GM12878 (cell line): ENCODE measurements at regions not wholly inside any gene's neighbourhood (a gene's known extent, or its start where the extent isn't known, plus 50 kb on each side); places are given as distances from the start of the nearest gene placed in this dataset.

Experiments used
- ATAC-seq: fragments of 200-7000 bp; cut with Tn5 transposase; 3 replicates; pipeline ENCODE4 v1.9.1; 2020; ENCODE audit warnings: mild to moderate bottlenecking, moderate library complexity
- BruUV-seq: library from RNA; stranded (reverse); fragments of 400-500 nt; replicated peaks from 2 replicates; lab custom pipeline; 2021; lab: Mats Ljungman, UMichigan
- CTCF ChIA-PET: fragments of 300-600 bp; sonication (Branson Sonifier 250); formaldehyde crosslinking; extraction: SDS; loops from one replicate; lab custom pipeline; 2021; ENCODE audit warnings: inconsistent platforms; lab: Yijun Ruan, JAX
- POLR2A ChIA-PET: fragments of 350-600 bp; formaldehyde crosslinking; extraction: SDS; loops from one replicate; lab custom pipeline; 2021; ENCODE audit warnings: inconsistent platforms; lab: Charles Lee
- RAD21 ChIA-PET: fragments of 300-600 bp; sonication (Branson Sonifier 250); formaldehyde crosslinking; loops from one replicate; lab custom pipeline; 2023; ENCODE audit warnings: antibody characterized with exemption; ENCODE audit not compliant: unreplicated experiment; lab: Charles Lee
- SMC1A ChIA-PET: fragments of 300-600 bp; sonication (Branson Sonifier 250); formaldehyde crosslinking; loops from one replicate; lab custom pipeline; 2023; ENCODE audit not compliant: unreplicated experiment, uncharacterized antibody; lab: Charles Lee
- DNase-seq: peaks from one replicate; pipeline ENCODE4 v3.0.0-alpha.2; 2011; ENCODE audit warnings: low read depth, low spot score
- FAIRE-seq: peaks from 3 replicates; lab custom pipeline; 2011; peaks lifted over from hg19 to GRCh38; lab: Jason Lieb, UNC
- H2AFZ ChIP-seq: 2 replicates; pipeline ENCODE4 v1.6.0; 2011; ENCODE audit warnings: low read depth, low read length, control low read depth; ENCODE audit not compliant: control insufficient read depth
- H3K27ac ChIP-seq: 2 replicates; pipeline ENCODE4 v1.5.1; 2011; ENCODE audit warnings: control low read depth; ENCODE audit not compliant: control insufficient read depth, insufficient read depth
- H3K27me3 ChIP-seq, 2 experiments: replicated peaks in 1 of 2; 2 replicates each; pipeline versions ENCODE4 v1.6.0 to v1.6.1; 2011; ENCODE audit warnings: low read length in 1 of 2; ENCODE audit not compliant: control insufficient read depth in 2 of 2, insufficient read depth in 2 of 2
- H3K36me3 ChIP-seq, 2 experiments: 2 replicates each; pipeline ENCODE4 v1.5.1; 2011; ENCODE audit warnings: low read length in 1 of 2; ENCODE audit not compliant: control insufficient read depth in 2 of 2, insufficient read depth in 2 of 2
- H3K4me1 ChIP-seq: 2 replicates; pipeline ENCODE4 v1.6.1; 2011; ENCODE audit warnings: mild to moderate bottlenecking, low read length, moderate library complexity, mixed read lengths; ENCODE audit not compliant: control insufficient read depth, insufficient read depth
- H3K4me2 ChIP-seq: 2 replicates; pipeline ENCODE4 v1.6.0; 2011; ENCODE audit warnings: control low read depth; ENCODE audit not compliant: control insufficient read depth, insufficient read depth
- H3K4me3 ChIP-seq: fragments of 200-600 bp; sonication (generic); 2 replicates; pipeline ENCODE4 v1.5.1; 2016
- H3K79me2 ChIP-seq: 2 replicates; pipeline ENCODE4 v1.6.0; 2011; ENCODE audit warnings: low read length; ENCODE audit not compliant: control insufficient read depth, insufficient read depth
- H3K9ac ChIP-seq: 2 replicates; pipeline ENCODE4 v1.8.0; 2011; ENCODE audit warnings: low read length, control low read depth, mixed read lengths; ENCODE audit not compliant: control insufficient read depth, insufficient read depth
- H3K9me3 ChIP-seq: replicated peaks from 3 replicates; pipeline ENCODE4 v1.5.1; 2011; ENCODE audit warnings: mild to moderate bottlenecking, low read length; ENCODE audit not compliant: control insufficient read depth, insufficient read depth
- H4K20me1 ChIP-seq: 2 replicates; pipeline ENCODE4 v1.6.0; 2011; ENCODE audit not compliant: control insufficient read depth, insufficient read depth
- POLR2A ChIP-seq: IDR thresholded peaks from 2 replicates; pipeline ENCODE4 v1.6.1; 2011; ENCODE audit warnings: low read depth, mild to moderate bottlenecking, low read length
- RAD21 ChIP-seq: IDR thresholded peaks from 2 replicates; pipeline ENCODE4 v1.6.1; 2011; ENCODE audit warnings: mild to moderate bottlenecking, low read depth, low read length, moderate library complexity; ENCODE audit not compliant: insufficient read depth
- ZBTB33 ChIP-seq: fragments of 450-650 bp; IDR thresholded peaks from 2 replicates; pipeline ENCODE4 v1.6.1; 2017; ENCODE audit warnings: mild to moderate bottlenecking
- WGBS: methylation state at CpG from one replicate; pipeline ENCODE4 v1.1.6; 2016; ENCODE audit warnings: low lambda C conversion rate; ENCODE audit not compliant: insufficient replicate concordance, insufficient coverage; ENCODE audit errors: missing lambda C conversion rate; 5-methylcytosine and 5-hydroxymethylcytosine counted together
- in situ Hi-C: fragments of 300-500 bp; cut with MboI; formaldehyde crosslinking; loops from 9 replicates; pipeline ENCODE4 v1.14.3; 2018; ENCODE audit warnings: mixed read lengths
- intact Hi-C: fragments of 100-400 bp; cut with micrococcal nuclease; formaldehyde crosslinking; loops from one replicate; pipeline ENCODE4 v1.14.2; 2022; ENCODE audit not compliant: unreplicated experiment
- TF ChIP-seq, protein P1 (sequence below): fragments of 450-650 bp; IDR thresholded peaks from 2 replicates; pipeline ENCODE4 v1.6.1; 2017; ENCODE audit warnings: antibody characterized with exemption, mild to moderate bottlenecking, moderate library complexity
- TF ChIP-seq, protein P2 (sequence below): IDR thresholded peaks from 2 replicates; pipeline ENCODE4 v1.6.1; 2011; ENCODE audit warnings: low read depth, mild to moderate bottlenecking, low read length, moderate library complexity, borderline replicate concordance; ENCODE audit errors: extremely low read depth

DNA sequence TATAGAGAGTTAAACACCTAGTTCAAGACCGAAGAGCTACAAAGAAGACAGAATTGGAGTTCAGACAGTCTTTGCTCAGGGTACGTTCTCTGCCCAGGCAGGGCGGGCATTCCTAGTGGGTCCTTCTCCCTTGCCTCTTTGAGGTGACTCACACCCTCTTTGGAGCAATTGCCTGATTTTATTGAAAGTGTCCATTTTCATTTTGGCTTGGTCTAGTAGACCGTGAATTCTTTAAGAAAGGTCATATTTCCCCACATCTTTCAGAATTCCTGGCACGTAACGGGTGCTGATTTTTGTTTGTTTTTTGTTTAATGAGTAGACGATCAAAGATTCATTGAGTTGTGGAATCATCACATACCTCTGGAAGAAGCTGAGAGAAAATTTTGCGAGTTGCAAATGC, 871.5 kb downstream of the RNF144A start:
- Histone ChIP-seq H3K79me2 (no peaks in the 10 kb centered on the region), H4K20me1 (no peaks in the 10 kb centered on the region), H3K4me3 (no peak overlapping the region), H3K9ac (no peak overlapping the region), H2AFZ (no peak overlapping the region), H3K4me2 (no peak overlapping the region), H3K9me3 (no peaks in the 10 kb centered on the region), H3K27ac (no peak overlapping the region), H3K4me1 (no peaks in the 10 kb centered on the region), H3K27me3 (no peaks in the 10 kb centered on the region), H3K36me3 (no peaks in the 10 kb centered on the region)
- RAD21 ChIA-PET = no interaction called here
- TF ChIP-seq, protein P1, sequence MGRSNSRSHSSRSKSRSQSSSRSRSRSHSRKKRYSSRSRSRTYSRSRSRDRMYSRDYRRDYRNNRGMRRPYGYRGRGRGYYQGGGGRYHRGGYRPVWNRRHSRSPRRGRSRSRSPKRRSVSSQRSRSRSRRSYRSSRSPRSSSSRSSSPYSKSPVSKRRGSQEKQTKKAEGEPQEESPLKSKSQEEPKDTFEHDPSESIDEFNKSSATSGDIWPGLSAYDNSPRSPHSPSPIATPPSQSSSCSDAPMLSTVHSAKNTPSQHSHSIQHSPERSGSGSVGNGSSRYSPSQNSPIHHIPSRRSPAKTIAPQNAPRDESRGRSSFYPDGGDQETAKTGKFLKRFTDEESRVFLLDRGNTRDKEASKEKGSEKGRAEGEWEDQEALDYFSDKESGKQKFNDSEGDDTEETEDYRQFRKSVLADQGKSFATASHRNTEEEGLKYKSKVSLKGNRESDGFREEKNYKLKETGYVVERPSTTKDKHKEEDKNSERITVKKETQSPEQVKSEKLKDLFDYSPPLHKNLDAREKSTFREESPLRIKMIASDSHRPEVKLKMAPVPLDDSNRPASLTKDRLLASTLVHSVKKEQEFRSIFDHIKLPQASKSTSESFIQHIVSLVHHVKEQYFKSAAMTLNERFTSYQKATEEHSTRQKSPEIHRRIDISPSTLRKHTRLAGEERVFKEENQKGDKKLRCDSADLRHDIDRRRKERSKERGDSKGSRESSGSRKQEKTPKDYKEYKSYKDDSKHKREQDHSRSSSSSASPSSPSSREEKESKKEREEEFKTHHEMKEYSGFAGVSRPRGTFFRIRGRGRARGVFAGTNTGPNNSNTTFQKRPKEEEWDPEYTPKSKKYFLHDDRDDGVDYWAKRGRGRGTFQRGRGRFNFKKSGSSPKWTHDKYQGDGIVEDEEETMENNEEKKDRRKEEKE = no peak
- TF ChIP-seq ZBTB33 (no peak), POLR2A (no peak), RAD21 (no peak)
- TF ChIP-seq, protein P2, sequence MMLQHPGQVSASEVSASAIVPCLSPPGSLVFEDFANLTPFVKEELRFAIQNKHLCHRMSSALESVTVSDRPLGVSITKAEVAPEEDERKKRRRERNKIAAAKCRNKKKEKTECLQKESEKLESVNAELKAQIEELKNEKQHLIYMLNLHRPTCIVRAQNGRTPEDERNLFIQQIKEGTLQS = no peak
- intact Hi-C loops (no loop called here), in situ Hi-C loops (no loop called here)
- WGBS = 47% methylated on average over 8 of the region's 8 CpGs
- BruUV-seq = no TSS peak
- POLR2A ChIA-PET = interaction anchor here (0.8 kb wide), 1 partner anchor 9 kb away, joined by 3 read pairs; no protein-coding TSS in a partner anchor
- no peak for ATAC-seq
- CTCF ChIA-PET = interaction anchor here (0.8 to 2.8 kb wide), 2 partner anchors 12 to 403 kb away, joined by 3 to 10 read pairs; no protein-coding TSS in a partner anchor
- FAIRE-seq = no peak
- SMC1A ChIA-PET = interaction anchor here (0.8 to 1.3 kb wide), 3 partner anchors 14 to 61 kb away, joined by 3 to 4 read pairs (median 3); no protein-coding TSS in a partner anchor
- DNase-seq = no peak
